ENCODE measurements at regions not wholly inside any gene's neighbourhood (a gene's known extent, or its start where the extent isn't known, plus 50 kb on each side); places are given as distances from the start of the nearest gene placed in this dataset.

GRCh38 chr4:124596816-124597215 lies 115.7 kb downstream of the ANKRD50 start:
- DNase-seq, result no peak

DNA sequence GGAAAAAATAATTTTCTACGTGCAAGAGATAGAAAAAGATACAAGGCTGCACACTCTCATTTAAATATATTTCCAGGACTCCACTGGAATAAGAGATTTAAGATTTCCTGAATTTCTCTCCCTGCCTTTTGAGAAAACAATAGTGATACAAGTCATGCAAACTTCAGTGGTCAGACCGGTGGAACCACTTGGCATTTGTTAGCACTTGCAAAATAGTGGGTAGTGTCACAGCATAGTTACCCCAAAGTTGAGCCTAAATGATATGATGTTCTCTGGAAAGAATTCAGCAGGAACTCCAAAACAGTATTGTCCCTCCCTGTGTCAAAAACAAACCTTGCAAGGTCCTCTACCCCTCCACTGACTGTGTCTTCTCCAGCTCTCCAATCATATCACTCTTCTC lies 102.3 kb downstream of the ANKRD50 start:
- no peak for DNase-seq

Measured in GF-D8 (cell line).